Progenitor cell of endocrine pancreas (in vitro differentiated cells): ENCODE measurements at regions not wholly inside any gene's neighbourhood (a gene's known extent, or its start where the extent isn't known, plus 50 kb on each side); places are given as distances from the start of the nearest gene placed in this dataset.

Source experiments
- DNase-seq: peaks from one replicate; pipeline ENCODE4 v3.0.0; 2021; ENCODE audit warnings: low spot score; ENCODE audit not compliant: unreplicated experiment
- H3K27ac Mint-ChIP-seq: 2 replicates; pipeline ENCODE4 v1.8.0; 2021; ENCODE audit warnings: mild to moderate bottlenecking, moderate library complexity, mixed read lengths
- H3K27me3 Mint-ChIP-seq: 2 replicates; pipeline ENCODE4 v1.8.0; 2021; ENCODE audit warnings: mixed read lengths
- H3K36me3 Mint-ChIP-seq: 2 replicates; pipeline ENCODE4 v1.8.0; 2022; ENCODE audit warnings: mixed read lengths; ENCODE audit not compliant: insufficient read depth
- H3K4me1 Mint-ChIP-seq: 2 replicates; pipeline ENCODE4 v1.8.0; 2021; ENCODE audit warnings: low read depth, mixed read lengths
- H3K4me3 Mint-ChIP-seq: 2 replicates; pipeline ENCODE4 v1.8.0; 2021; ENCODE audit warnings: low read depth, mild to moderate bottlenecking, moderate library complexity, mixed read lengths
- H3K9me3 Mint-ChIP-seq: 2 replicates; pipeline ENCODE4 v1.8.0; 2021; ENCODE audit warnings: low read depth, mixed read lengths
- TF ChIP-seq, protein P1 (sequence below): fragments of 200-600 bp; sonication (generic); IDR thresholded peaks from one replicate; pipeline ENCODE4 v1.5.0; 2021; ENCODE audit warnings: antibody characterized with exemption, mild to moderate bottlenecking; ENCODE audit not compliant: unreplicated experiment

DNA sequence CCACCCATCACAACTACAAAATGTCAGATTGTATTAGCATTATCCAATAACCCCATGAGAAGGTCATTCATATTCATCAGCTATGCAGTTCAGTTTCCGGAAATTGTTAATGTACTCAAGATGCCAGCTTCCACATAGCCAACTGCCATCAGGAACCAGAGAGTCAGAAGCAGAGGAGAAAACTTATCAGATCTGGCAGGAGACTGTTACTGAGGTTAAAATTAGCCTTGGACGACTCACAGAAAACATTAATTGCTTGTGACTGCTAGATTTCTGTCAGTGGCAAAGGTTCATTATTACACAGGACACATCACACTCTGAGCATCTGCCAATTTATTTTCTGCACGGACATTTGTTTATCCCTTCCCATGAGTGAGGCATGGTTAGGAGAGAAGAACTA is 352.8 kb downstream of the DHRSX start:
- Mint-ChIP-seq H3K4me1 (no peaks in the 10 kb centered on the region), H3K27ac (no peak overlapping the region), H3K9me3 (peaks cover 19% of the 10 kb centered on the region), H3K36me3 (peaks cover 13% of the 10 kb centered on the region), H3K4me3 (no peak overlapping the region), H3K27me3 (no peaks in the 10 kb centered on the region)
- no peak for DNase-seq
- TF ChIP-seq, protein P1, sequence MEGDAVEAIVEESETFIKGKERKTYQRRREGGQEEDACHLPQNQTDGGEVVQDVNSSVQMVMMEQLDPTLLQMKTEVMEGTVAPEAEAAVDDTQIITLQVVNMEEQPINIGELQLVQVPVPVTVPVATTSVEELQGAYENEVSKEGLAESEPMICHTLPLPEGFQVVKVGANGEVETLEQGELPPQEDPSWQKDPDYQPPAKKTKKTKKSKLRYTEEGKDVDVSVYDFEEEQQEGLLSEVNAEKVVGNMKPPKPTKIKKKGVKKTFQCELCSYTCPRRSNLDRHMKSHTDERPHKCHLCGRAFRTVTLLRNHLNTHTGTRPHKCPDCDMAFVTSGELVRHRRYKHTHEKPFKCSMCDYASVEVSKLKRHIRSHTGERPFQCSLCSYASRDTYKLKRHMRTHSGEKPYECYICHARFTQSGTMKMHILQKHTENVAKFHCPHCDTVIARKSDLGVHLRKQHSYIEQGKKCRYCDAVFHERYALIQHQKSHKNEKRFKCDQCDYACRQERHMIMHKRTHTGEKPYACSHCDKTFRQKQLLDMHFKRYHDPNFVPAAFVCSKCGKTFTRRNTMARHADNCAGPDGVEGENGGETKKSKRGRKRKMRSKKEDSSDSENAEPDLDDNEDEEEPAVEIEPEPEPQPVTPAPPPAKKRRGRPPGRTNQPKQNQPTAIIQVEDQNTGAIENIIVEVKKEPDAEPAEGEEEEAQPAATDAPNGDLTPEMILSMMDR = no peak

DNA sequence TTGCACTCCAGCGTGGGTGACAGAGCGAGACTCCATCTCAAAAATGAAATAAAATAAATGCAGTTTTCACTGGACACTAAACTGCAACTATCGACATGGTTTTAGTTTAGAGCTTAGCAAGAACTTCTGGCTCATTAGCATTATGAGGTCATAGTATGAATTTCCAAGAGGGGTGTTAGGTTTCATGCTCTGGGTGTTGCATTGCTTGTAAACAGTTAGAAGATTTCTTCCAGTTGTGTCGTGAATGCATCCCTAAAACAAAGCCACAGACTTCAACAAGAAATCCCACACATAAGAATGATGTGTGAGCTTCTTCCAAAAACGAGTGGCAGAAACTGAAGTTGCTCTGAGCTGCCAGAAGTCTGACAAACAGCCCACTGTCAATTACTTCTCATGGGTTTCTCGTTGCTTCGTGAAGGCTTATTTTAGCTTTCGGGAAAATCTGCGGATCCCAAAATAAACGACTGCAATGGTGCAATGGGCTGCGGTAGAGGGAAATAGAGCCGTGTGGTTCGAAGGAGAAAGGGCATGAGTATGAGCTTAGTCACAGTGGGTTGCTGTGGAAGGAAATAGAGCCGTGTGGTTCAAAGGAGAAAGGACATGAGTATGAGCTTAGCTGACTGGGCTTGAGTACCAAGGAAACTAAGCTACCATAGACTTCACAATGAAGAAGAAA is 354.9 kb downstream of the DHRSX start:
- Mint-ChIP-seq H3K36me3 (peaks cover 7% of the 10 kb centered on the region), H3K27me3 (no peaks in the 10 kb centered on the region), H3K4me3 (no peak overlapping the region), H3K4me1 (no peaks in the 10 kb centered on the region), H3K27ac (peak overlapping the region; percentile 0), H3K9me3 (peaks cover 25% of the 10 kb centered on the region)
- no peak for DNase-seq
- TF ChIP-seq, protein P1 = no peak

DNA sequence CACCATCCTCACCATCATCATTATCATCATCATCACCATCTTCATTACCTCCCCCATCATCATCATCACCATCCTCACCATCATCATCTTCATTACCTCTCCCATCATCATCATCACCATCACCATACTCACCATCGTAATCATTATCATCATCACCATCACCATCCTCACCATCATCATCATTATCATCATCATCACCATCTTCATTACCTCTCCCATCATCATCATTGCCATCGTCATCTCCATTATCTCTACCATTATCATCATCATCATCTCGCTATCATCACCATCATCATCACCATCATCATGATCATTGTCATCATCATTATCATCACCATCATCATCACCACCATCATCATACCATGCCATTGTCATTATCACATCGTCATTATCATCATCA is 362.9 kb downstream of the DHRSX start:
- no peak overlapping the region for H3K27ac Mint-ChIP-seq
- no peaks in the 10 kb centered on the region for H3K4me1 Mint-ChIP-seq
- DNase-seq = no peak

DNA sequence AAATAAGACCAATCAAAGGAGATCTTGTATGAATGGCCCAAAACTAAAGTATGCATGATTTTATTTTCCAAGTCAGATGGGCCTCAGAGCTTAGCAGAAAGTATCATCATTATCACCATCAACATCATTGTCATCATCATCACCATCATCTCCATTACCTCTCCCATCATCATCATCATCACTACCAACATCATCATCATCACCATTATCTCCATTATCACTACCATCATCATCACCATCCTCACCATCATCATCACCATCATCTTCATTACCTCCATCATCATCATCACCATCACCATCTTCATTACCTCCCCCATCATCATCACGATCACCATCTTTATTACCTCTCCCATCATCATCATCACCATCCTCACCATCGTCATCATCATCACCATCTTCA is 363.9 kb downstream of the DHRSX start:
- Mint-ChIP-seq H3K27me3 (no peaks in the 10 kb centered on the region), H3K9me3 (peaks cover 9% of the 10 kb centered on the region), H3K4me1 (no peaks in the 10 kb centered on the region), H3K4me3 (no peak overlapping the region), H3K36me3 (peaks cover 1% of the 10 kb centered on the region), H3K27ac (no peak overlapping the region)
- DNase-seq = no peak
- TF ChIP-seq, protein P1 = no peak

More for the DNA sequence above, 362.9 kb downstream of the DHRSX start:
- TF ChIP-seq, protein P1 = no peak
- peaks cover 11% of the 10 kb centered on the region for H3K9me3 Mint-ChIP-seq
- H3K4me3 Mint-ChIP-seq = no peak overlapping the region
- no peaks in the 10 kb centered on the region for H3K27me3 Mint-ChIP-seq
- peaks cover 1% of the 10 kb centered on the region for H3K36me3 Mint-ChIP-seq

DNA sequence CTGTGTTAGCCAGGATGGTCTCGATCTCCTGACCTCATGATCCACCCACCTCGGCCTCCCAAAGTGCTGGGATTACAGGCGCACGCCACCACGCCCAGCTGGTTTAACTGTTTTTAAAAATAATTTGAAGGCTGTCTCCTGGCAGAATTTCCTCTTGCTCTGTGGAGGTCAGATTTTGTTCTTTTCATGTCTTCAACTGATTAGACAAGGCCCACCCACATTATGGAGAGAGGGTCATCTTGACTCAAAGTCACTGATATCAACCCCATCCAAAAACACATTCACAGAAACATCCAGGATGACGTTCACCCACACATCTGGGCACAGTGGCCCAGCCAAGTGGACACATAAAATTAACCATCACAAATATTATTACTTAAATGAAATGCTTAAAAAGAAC is 365.4 kb downstream of the DHRSX start:
- peaks cover 4% of the 10 kb centered on the region for H3K9me3 Mint-ChIP-seq
- H3K4me1 Mint-ChIP-seq = no peaks in the 10 kb centered on the region
- no peak for DNase-seq
- H3K4me3 Mint-ChIP-seq = no peak overlapping the region
- TF ChIP-seq, protein P1 = no peak
- no peaks in the 10 kb centered on the region for H3K27me3 Mint-ChIP-seq
- no peak overlapping the region for H3K27ac Mint-ChIP-seq
- peaks cover 1% of the 10 kb centered on the region for H3K36me3 Mint-ChIP-seq
